ENCODE measurements at regions not wholly inside any gene's neighbourhood (a gene's known extent, or its start where the extent isn't known, plus 50 kb on each side); places are given as distances from the start of the nearest gene placed in this dataset.

DNA sequence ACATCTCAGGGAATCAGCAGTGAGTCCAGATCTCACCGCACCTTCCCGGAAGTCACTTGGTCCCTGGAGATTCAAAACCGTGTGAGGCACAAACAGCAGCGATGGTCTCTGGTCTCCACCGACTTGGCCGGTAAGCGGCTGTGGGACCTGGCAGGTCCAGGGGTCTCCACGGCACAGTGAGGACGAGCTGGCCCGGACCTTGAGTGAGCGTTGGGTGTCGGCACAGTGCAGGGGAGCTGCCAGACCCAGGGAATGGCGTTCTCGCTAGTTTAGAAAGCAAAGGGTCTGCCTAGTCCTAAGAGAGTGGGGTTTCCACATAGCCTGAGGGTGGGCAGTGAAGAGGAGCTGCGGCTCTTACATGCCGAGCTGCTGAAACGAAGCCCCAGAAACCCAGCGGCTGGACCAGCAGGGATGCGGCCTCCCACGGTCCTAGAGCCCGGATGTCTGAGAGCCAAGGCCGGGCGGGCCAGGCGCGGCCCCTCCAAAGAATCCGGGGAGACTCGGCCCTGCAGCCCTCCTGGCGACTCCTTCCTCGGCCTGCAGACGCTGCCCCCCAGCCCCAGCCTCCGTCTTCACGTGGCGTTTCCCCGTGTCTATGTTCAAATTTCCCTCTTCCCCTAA lies 185.0 kb downstream of the ERMARD start:
- TF ChIP-seq POLR2A (IDR thresholded peaks at IDR 0.05; ENCODE audit: low read depth, low read length) = no peak
- TF ChIP-seq POLR2AphosphoS5 (IDR thresholded peaks at IDR 0.05; ENCODE audit: low read depth, low read length) = no peak
- no peak for TF ChIP-seq TAF1 (IDR thresholded peaks at IDR 0.05; ENCODE audit: low read depth, low read length)
- no peak for TF ChIP-seq SPI1 (IDR thresholded peaks at IDR 0.05; ENCODE audit: low read depth, low read length)
